Renal pelvis (tissue), 1 donor: ENCODE measurements at regions not wholly inside any gene's neighbourhood (a gene's known extent, or its start where the extent isn't known, plus 50 kb on each side); places are given as distances from the start of the nearest gene placed in this dataset.
"Not testable (repeated sequence)": the region's sequence is repeated elsewhere in the genome, so short reads cannot be mapped to it uniquely, and the experiment has no call there.

Experiments
- DNase-seq: peaks from one replicate; pipeline ENCODE4 v3.0.0-alpha.2; 2013

DNA sequence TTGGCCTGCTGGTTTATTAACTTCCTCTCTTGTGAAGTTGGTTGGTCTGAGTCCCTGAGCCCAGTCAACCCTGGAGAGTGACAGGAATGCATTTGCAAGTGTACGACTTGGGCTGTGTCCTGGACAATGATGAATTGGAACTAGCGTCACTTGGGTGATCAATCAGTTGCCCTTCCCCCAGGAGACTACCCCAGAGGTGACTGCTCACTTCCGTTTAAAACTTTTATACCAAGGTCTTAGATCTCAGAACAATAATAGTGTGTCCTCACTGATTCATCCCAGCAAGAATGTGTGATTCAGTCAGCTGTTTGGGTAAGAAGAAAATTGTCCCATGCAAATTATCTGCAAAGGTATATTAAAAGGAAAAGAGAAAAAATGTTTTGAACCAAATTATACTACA, 102.9 kb upstream of the ARMC3 start:
- DNase-seq, result no peak

DNA sequence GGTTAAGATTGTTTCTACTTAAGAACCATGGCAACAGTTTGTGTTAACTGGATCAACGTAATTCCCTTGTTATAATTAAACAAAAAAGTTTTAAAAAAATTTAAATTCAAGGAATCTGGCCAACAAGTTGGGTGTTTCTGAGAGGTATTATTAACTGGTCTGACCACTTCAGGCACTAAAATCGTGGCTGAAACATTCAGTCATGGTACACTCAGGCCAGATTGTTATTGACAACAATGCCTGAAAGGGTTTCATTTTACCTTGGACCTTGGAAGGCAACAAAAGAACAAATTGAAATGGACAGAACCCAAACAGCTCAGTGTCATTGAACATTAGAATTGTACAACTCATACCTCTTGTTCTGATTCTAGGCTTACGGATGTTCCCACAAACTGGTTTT, 103.3 kb upstream of the ARMC3 start:
- DNase-seq, result no peak

DNA sequence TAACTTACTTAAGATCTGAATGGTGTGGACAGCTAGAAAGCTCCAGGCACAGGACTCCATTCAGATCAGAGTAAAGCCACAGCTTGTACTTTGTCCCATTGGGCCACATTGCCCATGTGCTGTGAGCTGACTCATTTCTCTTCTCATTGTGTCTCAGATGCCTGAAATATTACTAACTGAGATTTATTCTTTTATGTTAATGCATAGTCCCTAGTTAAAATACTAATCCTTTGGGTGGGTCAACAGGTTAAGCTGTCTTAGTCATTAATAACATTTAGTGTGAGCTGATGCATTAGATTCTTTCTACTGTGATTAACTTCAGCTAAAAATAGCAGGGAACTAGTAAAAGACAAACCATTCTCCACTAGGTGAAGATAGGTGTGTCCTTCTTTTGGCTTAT, 104.7 kb upstream of the ARMC3 start:
- no peak for DNase-seq

DNA sequence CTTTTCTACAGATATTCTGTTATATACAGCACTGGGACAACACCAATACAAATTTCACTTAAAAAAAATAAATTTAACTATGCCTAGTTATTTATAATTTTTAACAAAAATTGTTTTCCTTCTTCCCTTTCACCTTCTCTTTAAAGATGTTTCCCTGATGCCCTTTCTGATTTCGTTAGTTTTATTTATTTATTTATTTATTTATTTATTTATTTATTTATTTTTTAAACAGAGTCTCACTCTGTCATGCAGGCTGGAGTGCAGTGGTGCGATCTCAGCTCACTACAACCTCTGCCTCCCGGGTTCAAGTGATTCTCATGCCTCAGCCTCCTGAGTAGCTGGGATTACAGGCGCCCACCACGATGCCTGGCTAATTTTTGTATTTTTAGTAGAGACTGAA, 105.9 kb upstream of the ARMC3 start:
- not testable (repeated sequence) for DNase-seq

DNA sequence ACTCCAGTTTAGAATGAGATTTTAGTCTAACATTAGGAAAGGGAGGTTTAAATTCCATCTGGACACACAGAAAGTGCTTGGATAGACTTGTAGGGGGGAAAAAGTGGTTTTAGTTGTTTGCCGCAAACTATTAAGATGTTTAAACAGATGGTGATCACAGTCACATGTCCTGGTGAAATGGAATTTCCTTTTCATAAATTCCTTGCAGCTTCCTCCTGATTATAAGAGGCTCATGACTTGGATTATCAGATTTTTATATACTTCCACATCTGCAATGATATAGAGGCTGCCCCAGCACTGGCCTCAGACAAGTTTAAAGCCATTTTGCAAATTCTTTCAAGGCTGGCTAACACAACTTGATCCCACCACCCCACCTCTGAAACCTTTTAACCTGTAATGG, 106.4 kb upstream of the ARMC3 start:
- no peak for DNase-seq

DNA sequence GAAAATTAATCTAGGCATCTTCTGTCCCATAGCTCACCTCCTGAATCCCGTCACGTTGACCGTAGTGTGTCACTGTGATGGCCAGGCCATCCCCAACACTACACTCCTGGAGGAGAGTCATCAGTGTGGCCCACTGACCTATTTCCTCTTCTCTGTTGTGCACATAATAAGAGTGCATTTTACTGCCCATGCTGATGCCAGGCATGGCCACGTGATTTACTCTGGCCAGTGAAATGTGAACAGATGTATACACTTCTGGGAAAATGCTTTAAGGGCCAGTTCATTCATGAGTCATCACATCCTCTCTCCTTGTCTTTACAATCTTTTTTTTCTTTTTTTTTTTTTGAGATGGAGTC, 101.9 kb upstream of the PIP4K2A start:
- DNase-seq, result no peak

DNA sequence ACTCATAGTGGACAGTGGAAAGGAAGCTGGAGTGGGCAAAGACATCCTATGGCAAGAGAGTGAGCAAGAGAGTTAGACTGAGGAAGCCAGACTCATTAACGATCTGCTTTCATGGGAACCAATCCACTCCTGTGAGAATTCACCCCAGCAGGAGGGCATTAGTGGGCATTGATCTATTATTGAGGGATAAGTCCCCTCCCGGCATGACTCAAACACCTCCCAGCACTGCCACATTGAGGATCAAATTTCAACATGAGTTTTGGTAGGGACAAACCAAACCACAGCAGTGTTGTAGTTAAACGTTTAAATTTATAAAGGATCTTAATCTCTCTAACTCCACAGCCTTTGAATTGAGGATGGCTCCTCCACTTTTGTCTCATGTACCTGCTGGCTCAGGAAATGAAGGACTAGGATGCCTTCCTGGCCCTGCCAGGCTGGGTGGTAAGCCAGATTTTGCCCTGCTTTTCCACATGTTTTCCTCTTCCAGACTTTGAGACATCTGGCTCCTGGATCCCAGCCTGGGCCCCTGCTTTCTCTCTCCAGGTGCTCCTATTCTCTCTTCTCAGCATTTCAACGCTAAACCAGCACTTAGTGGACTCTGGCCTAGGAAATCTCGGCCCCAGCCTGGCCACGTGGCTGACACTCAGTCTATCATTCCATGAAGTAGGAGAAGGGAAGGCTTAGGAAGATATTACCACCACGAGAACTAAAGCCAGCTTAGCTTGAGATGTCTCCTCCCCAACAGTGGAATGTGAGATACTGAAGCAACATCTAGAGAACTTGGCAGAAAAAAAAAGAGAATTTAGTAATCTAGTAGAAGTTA, 96.5 kb upstream of the PIP4K2A start:
- no peak for DNase-seq

DNA sequence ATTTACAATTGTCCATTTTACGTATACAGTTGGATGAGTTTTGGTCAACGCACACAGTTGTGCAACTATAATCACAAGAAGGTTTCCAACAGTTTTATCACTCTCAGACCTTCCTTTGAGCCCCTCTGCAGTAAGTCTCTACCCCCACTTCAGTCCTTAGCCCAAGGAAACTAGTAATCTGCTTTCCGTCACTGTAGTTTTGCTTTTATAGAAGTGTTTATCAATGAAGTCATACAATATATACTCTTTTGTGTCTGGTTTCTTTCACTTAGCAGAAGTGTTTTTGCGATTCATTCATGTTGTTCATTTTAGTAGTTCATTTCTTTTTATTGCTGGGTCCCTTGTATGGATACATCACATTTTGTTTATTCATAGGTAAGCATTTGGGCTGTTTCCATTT, 92.9 kb upstream of the PIP4K2A start:
- no peak for DNase-seq

DNA sequence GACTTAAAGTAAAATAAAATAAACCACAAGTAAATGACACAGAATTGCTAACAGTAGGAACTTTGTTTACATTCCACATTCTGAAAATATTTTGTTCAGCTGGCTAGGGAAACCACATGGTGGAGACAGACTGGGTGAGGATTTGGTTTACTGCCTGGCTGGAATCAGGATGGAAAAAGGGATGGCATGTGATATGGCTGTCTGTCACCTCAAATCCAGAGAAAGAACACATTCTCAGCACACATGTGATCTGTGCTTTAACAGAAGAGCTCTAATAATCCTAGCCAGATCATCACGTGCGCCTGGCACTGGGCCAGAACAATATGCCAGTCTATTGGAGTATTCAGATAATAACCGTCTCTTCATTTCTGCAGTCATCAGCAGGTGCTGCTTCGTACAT, 90.9 kb upstream of the PIP4K2A start:
- no peak for DNase-seq

DNA sequence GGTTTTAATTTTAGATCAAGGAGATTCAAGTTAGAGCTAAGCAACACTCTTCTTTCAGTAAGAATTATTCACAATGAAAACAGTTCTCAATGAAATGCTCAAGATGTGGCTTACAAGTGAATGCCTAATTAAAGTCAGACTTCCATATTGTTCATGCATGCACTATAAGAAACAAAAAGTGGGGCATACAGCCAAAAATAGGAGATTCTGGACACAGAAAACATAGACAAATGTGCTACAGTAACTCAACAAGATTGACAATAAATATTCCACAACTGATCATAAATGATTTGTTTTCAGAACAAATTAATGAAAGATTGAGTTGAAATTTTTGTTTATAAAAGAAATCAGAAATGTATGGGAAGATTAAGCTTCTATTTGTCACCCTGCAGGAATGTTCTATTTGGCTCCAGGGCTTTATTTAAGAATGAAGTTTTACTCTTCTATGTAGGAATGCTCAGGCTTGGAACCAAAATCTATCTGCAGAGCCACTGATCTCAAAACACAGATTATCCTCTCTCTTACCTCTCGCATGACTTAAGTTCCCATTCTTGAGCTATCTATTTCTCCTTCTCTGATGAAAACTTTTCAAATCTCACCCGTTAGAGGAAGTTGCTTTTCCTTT, 89.0 kb upstream of the PIP4K2A start:
- no peak for DNase-seq

DNA sequence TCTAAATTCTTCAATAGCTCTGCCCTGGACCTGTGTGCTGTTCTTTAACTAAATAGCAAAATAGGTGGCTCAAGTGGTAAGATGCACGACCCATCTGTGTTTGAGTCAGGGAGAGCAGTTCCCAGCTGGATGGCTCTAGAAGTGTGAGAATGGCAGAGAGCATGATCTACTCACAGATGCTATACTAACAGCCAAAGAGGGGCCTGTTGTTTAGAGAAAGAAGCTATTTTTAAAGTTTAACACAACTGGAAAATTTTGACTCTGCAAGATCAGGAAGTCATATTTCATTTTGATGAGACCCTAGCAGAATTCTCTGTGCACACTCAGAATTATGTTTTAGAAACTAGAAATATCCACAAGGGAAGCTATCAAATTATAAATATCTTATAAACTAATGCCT, 87.4 kb upstream of the PIP4K2A start:
- peak; percentile 48 for DNase-seq

DNA sequence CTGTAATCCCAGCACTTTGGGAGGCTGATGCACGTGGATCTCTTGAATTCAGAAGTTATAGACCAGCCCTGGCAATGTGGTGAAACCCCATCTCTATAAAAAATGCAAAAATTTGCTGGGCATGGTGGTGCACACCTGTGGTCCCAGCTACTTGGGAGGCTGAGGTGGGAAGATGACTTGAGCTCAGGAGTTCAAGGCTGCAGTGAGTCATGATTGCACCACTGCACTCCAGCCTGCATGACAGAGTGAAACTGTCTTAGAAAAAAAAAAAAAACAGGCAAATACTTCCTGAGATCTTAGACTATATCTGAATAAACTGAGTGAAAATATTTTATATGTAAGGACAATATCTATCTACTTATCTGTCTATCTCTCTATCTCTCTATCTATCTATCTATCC, 83.4 kb upstream of the PIP4K2A start:
- not testable (repeated sequence) for DNase-seq

DNA sequence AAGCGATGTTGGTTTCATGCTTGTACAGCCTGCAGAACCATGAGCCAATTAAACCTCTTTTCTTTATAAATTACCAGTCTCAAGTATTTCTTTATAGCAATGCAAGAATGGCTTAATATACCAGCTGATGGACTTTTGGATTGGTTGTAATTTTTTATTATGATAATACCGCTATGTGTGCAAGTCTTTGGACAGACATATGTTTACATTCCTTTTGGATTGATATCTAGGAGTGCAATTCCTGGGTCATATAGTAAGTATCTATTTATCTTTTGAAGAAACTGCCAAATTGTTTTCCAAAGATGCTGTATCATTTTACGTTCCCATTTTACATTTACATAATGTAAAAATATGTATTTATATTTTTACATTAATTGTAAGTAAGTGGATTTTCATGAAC, 81.2 kb upstream of the PIP4K2A start:
- no peak for DNase-seq

DNA sequence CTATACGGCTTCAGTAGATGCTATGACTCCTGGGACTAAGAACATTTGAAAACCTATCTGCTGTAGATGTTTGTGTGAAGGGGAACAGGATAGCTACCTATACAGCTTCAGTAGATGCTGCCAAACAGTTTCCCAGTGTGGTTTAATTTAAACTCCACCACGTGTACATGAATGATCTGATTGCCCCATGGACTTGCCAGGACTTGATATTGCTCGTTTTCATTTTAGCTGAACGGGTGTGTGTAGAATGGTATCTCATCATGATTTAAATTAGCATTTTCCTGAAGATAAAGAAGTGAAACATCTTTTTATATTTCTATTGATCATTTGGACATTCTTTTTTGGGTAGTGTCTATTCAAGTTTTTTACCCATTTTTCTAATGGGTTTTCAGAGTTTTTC, 77.8 kb upstream of the PIP4K2A start:
- DNase-seq, result no peak

DNA sequence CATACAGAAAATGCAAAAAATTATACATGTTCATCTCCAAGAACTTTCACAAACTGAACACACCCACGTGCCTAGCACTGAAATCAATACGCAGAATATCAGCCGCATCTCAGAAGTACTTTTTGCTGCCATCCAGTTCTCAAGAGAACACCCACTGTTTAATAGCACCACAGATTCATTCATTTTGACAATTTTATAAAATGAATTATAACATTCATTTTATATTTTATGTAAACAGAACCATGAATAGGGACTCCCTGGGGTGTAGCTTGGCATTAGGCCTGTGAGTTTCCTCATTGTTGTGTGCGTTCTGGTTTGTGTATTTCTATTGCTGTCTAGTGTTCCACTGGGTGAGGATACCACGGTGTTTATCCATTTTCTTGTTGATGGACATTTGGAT, 77.3 kb upstream of the PIP4K2A start:
- no peak for DNase-seq

DNA sequence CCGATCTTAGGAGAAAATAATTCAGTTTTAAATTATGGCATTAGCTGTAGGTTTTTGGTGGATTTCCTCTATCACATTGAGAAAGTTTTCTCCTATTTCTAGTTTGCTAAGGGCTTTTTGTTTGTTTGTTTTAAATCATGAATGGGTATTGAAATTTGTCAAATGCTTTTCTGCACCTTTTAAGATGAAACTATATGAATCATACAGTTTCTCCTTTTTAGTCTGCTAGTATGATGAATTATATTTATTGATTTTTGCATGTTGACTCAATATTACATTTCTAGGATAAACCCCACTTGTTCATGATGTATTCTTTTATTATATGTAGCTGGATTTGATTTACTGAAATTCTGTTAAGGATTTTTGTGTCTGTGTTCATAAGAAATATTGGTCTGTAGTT, 70.3 kb upstream of the PIP4K2A start:
- DNase-seq, result no peak

DNA sequence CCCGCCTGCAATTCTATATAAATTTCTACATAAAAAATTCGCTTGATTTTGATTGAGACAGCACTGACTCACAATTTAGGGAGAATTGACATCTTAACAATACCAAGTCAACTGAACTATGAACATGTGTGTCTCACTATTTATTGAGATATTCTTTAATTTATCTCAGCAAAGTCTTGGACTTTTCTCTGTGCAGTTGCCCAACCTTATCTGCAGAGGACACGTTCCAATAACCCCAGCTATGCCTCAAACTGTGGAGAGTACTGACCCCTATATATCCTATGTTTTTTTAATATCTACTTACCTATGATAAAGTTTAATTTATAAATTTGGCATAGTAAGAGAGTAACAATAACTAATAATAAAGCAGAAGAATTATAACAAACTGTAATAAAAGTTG, 69.4 kb upstream of the PIP4K2A start:
- no peak for DNase-seq

DNA sequence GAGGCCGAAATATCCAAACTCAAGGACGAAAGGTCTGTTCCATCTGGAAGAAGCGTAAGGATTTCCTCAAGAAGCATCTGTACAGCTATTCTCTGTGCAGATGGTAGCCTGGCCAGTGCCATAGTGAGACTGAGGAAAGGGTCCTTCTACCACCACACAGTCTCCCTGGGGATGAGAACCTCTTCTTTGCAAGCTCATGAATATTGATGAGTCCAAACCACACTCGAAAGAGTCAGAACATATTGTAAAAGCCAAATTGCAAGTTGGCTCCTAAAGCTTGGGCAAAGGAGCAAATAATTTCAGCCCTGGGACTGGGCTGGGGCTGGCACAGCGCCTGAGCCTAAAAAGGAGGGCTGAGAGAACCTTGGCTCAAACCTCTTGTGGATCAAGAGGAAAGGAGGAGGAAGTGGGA, 66.1 kb upstream of the PIP4K2A start:
- no peak for DNase-seq

DNA sequence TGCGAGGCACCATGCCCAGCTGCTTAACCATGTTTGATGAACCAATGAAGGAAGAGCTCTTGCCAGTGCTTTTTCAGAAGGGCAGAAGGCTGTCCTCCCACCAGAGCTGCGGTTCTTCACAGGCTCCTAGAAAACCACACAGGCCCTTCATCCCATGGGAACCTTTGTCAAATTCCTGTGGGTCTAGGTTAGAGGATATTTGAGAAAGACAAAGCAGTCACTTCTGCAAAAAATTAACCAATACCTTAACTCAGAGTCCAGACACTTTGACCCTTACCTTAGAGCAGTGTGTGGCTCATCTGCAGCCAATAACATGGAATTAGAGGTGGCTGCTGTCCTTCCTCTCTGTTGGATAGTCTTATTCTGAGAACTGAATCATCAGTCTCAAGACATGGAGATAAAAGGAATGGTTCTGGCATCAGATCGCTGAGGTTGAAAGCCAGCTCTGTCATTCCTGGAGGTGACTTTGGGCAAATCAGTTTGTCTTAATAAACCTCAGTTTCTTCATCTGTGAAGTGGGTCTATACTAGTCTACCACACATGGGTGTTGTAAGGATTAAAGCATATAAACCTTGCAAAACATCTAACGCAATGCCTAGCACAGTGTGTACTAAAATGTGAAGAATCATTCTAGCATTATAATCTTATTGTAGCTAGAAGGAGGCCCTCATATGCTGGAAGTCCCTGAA, 65.1 kb upstream of the PIP4K2A start:
- no peak for DNase-seq

DNA sequence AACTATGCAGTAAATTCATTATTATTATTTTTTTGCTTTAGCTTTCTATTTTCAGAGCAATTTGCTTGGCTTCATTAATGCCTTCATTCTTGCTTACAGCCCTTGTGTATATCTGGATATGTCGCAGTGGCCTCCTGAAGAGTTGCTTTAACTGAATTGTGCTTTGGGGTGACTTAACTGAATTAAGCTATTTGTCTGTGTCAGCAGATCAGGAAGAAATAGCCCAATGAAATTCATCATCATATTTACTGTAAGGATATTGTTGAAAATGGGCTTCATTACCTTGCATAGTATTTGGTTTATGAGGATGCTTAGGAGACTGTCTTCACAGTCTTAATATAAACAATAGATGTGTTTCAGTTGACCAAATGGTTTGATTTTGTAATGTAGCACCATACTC, 59.7 kb upstream of the PIP4K2A start:
- DNase-seq, result no peak

DNA sequence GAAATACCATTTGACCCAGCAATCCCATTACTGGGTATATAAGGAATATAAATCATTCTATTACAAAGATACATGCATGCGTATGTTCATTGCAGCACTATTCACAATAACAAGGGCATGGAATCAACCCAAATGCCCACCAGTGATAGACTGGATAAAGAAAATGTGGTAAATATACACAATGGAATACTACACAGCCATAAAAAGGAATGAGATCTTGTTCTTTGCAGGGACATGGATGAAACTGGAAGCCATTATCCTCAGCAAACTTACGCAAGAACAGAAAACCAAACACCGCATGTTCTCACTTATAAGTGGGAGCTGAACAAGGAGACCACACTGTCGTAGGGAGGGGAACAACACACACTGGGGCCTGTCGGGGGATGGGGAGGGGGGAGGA, 57.3 kb upstream of the PIP4K2A start:
- not testable (repeated sequence) for DNase-seq

DNA sequence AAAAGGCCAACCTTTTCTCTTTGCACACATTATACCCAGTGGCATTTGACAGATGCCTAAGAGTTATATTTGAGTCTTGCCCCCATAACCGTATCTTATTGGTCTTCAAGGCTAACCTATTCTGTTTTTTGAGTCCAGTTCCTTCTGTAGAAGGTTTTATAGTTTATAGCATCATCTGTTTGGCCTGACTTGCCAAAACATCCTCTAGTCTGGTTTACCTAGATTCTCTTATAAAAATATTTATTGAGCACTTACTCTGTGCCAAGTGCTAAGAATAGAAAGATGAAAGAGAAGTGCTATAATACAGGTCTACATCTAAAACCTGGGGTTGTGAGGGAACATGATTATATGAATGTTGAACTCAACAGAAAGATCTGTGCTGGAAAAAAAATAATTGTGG, 55.9 kb upstream of the PIP4K2A start:
- no peak for DNase-seq

DNA sequence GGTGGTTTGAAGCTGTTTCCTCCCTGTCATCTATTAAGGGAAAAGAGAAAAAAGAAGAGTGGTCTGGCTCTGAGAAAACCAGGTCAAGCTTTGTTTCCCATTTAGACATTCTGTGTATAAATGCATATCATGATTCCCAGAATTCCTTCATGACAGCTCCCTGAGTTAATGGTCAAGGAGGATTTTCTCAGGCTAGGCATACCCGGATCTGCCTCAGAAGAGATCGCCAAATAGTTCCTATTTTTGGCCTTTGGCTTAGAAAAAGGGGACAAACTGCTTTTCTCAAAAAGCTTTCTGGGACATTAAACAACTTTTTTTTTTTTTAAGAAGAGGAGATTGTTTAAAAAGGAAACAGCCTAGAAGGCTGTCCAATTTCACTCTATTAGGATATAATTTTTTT, 53.5 kb upstream of the PIP4K2A start:
- no peak for DNase-seq

DNA sequence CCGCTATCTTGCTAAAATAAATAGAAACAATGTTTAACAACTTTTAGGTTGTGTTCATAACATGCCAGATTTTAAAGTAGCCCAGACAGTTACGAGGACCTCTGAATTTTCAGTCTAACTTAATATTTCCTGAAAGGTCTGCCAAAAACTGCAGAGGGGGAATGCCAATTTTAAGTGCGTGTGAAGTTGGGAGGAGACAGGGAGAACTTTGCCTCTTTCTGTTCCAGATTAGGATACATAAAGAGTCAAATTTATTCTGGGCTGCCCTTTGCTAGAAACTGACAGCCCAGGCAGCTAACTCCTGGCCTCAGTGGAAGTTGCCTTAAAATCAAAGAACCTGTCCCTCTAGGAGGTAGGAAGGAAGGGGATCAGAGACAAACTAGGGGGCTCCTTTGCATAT, 52.3 kb upstream of the PIP4K2A start:
- DNase-seq, result no peak
